Lower leg skin (tissue), 4 donors: ENCODE measurements at regions not wholly inside any gene's neighbourhood (a gene's known extent, or its start where the extent isn't known, plus 50 kb on each side); places are given as distances from the start of the nearest gene placed in this dataset.

Experiments
- DNase-seq, 2 donors: peaks; one replicate each; pipeline ENCODE4 v3.0.0-alpha.2; 2019; ENCODE audit warnings: low spot score in 2 of 2
- H3K4me3 ChIP-seq: fragments of 200-600 bp; sonication (generic); 2 replicates; pipeline ENCODE4 v1.5.1; 2017; ENCODE audit warnings: mild to moderate bottlenecking, low read depth; ENCODE audit not compliant: poor library complexity, severe bottlenecking
- POLR2A ChIP-seq, 2 donors: fragments of 450-650 bp; IDR thresholded peaks; one replicate each; pipeline ENCODE4 v1.6.1; 2016 to 2017; ENCODE audit warnings: antibody characterized with exemption in 2 of 2, mild to moderate bottlenecking in 1 of 2, moderate library complexity in 1 of 2
- WGBS, 2 donors: methylation state at CpG; one replicate each; pipeline ENCODE4 v1.1.5; 2018; 5-methylcytosine and 5-hydroxymethylcytosine counted together
- intact Hi-C: fragments of 100-400 bp; cut with DNase I; formaldehyde crosslinking; loops from one replicate; pipeline ENCODE4 v1.15.0; 2023; ENCODE audit warnings: low total_unique reads
- TF ChIP-seq, protein P1 (sequence below), 3 donors: fragments of 450-650 bp; IDR thresholded peaks; one replicate each; pipeline ENCODE4 v1.5.1; 2016; ENCODE audit warnings: antibody characterized with exemption in 3 of 3, mild to moderate bottlenecking in 3 of 3, moderate library complexity in 2 of 3

DNA sequence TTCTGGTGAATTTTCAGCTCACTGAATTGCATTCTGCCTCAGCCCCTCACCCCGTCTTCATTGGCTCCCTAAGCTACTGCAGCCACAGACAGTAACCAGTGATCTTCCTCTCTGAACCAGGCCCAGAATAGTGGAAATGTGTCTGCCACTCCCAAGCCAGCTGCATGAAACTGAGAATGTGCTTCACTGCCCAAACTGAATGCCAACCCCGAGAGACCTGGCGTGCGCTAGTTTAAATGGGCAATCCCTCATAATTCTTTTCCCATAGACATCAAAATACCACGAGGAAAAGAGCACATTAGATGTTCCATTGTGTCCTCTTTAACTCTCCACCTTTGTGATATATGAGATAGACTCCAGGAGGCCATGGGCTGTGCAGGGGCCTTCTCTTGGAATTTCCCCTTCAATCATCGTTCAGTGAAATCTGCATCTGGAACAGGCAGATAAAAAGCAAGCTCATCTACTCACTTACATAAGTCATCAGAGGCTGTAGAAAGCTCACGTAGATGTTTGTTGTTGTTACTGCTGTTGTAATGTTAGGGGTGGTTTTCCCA, 320.2 kb downstream of the NFIB start:
- no peak overlapping the region for H3K4me3 ChIP-seq
- TF ChIP-seq, protein P1, sequence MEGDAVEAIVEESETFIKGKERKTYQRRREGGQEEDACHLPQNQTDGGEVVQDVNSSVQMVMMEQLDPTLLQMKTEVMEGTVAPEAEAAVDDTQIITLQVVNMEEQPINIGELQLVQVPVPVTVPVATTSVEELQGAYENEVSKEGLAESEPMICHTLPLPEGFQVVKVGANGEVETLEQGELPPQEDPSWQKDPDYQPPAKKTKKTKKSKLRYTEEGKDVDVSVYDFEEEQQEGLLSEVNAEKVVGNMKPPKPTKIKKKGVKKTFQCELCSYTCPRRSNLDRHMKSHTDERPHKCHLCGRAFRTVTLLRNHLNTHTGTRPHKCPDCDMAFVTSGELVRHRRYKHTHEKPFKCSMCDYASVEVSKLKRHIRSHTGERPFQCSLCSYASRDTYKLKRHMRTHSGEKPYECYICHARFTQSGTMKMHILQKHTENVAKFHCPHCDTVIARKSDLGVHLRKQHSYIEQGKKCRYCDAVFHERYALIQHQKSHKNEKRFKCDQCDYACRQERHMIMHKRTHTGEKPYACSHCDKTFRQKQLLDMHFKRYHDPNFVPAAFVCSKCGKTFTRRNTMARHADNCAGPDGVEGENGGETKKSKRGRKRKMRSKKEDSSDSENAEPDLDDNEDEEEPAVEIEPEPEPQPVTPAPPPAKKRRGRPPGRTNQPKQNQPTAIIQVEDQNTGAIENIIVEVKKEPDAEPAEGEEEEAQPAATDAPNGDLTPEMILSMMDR (IDR thresholded peaks at IDR 0.05): no peak
- no peak for TF ChIP-seq POLR2A (IDR thresholded peaks at IDR 0.05)
- no peak for DNase-seq
- intact Hi-C loops: no loop called here
- WGBS, 2 donors: 47 to 65% methylated on average over 7 of the region's 7 CpGs

DNA sequence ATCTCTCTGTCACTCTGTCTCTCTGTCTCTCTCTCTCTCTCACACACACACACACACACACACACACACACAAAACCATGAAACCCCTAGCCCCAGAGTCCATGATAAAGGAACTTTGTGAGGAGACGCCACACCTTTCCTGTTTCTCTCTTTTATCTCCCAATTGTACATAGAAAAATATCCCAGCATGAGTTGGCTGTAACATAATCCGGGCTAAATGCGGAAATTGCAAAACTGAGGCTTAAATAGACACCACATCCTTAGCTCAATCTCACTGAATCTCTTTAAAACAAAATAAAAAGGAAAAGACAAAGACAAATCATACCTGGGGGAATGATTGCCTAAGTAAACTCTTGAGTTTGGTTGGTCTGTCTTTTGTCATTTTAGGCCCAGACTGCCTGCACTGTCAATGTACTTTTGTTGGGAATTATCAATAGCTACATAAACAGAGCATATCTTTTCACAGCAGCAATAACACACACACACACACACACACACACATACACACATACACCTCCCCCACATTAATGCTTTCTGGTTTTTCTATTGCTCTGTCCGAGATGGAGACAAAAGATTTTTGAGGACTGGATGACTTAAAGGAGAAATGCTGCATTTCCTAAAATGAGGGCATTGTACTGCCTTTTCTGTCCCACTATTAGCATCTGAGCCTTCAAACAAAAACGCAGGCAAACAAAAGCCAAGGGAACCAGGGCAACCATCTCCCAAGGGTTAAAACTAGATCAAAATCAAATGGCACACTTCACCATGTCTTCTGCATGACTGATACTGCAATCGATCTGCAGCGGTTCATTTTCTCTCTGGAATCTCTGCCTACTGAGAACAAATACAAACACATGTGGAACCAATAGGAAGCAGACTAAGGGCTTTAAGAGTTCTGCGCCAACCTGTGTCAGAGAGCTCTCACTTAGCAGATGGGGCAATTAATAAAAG, 321.5 kb downstream of the NFIB start:
- no peak overlapping the region for H3K4me3 ChIP-seq
- TF ChIP-seq POLR2A (IDR thresholded peaks at IDR 0.05): no peak
- TF ChIP-seq, protein P1 (IDR thresholded peaks at IDR 0.05): no peak
- 85 to 87% methylated on average over 8 of the region's 8 CpGs for WGBS, 2 donors
- intact Hi-C loops: no loop called here
- DNase-seq: no peak

DNA sequence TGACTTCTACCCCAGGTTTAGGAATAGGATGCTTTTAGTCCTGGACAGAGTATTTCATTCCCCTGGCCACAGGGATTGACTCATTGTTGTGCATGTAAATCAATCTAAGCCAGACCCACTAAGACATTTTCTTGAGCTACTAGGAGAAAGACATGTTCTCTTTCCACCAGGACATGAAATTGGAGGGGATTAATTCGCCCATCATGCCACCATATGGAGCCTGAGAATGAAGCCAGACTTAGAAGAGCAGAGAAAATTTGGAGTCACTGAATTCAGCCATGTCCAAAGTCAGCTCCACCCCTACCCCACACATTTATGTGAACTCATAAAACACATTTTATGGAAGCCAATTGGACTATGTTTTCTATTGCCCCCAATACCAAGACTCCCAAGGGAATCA, 322.5 kb downstream of the NFIB start:
- intact Hi-C loops: no loop called here
- WGBS, 2 donors: 82 to 95% methylated on average over 1 of the region's 1 CpG
- TF ChIP-seq, protein P1 (IDR thresholded peaks at IDR 0.05): no peak
- no peak for TF ChIP-seq POLR2A (IDR thresholded peaks at IDR 0.05)
- no peak overlapping the region for H3K4me3 ChIP-seq
- no peak for DNase-seq

DNA sequence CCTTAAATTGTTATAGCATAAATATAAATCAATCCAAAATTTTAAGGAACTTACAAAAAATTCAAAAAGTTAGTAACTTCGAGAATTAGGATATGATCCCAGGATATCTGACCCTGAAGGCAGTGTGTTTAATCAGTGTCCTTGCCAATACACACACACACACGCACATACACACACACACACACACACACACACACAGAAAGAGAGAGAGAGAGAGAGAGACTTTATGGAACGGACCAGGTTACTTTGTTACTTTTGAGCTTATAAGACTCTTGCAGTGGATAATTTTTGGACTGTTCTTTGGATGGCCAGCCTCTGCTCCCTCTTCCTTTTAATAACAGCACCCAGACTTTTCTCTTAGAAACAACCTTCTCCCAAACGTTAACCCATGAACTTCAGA, 322.9 kb downstream of the NFIB start:
- no peak for DNase-seq
- 73 to 74% methylated on average over 4 of the region's 4 CpGs for WGBS, 2 donors
- TF ChIP-seq, protein P1 (IDR thresholded peaks at IDR 0.05): no peak
- TF ChIP-seq POLR2A (IDR thresholded peaks at IDR 0.05): no peak
- intact Hi-C loops: no loop called here
- no peak overlapping the region for H3K4me3 ChIP-seq

DNA sequence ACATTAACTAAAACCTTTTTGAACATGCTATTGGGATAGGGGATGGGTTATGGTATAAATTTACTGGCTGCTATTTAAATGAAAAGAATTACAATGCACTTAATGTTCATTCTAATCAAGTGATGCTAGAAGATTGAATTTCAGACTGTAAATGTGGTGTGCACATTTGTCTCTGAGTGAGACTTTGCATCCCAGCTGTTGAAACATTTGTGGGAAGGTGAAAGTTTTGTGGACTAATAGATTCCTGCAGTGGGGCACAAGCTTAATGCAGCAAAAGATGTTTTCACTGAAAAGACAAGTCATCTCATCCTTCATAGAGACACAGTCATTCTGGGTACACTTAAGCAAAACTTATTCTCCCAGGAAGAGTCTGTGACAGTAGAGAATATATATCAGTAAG, 323.6 kb downstream of the NFIB start:
- H3K4me3 ChIP-seq: no peak overlapping the region
- intact Hi-C loops: no loop called here
- TF ChIP-seq, protein P1 (IDR thresholded peaks at IDR 0.05): no peak
- TF ChIP-seq POLR2A (IDR thresholded peaks at IDR 0.05): no peak
- no peak for DNase-seq
